ENCODE measurements at regions not wholly inside any gene's neighbourhood (a gene's known extent, or its start where the extent isn't known, plus 50 kb on each side); places are given as distances from the start of the nearest gene placed in this dataset.

DNA sequence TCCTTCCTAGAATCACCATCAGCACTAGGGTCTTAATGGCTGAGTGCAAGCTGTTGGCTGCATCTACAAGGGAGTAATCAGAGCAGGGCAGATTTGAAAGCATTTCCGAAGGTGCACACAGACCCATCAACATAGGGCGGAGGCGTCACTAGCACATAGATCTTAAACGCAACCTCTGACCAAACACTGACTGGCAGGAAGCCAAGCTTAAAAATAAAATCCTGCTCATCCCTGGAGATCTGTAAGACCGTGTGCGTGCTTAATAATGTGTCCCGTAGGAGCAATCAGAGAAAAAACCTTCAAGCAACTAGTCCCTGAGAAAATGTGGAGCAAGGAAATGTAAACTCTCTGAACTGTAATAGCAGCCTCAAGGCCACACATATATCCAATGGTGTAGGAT lies 470.5 kb downstream of the ETS1 start:
- Histone ChIP-seq H3K36me3 (ENCODE audit: control insufficient read depth in 4 of 4, insufficient read depth in 4 of 4, low read length in 4 of 4) (no peaks in the 10 kb centered on the region), H3K9ac (ENCODE audit: insufficient read depth in 1 of 2, low read length in 2 of 2) (no peak overlapping the region), H3K4me1 (ENCODE audit: control insufficient read depth in 5 of 5, insufficient read depth in 5 of 5, low read length in 5 of 5) (peaks cover 0 to 4% (median 0%) of the 10 kb centered on the region in 5 donors), H3K9me3 (ENCODE audit: control insufficient read depth in 4 of 4, insufficient read depth in 3 of 4, low read length in 3 of 4) (no peaks in the 10 kb centered on the region), H3K4me3 (no peak overlapping the region), H3K27ac (ENCODE audit: low read depth in 1 of 2, low read length in 1 of 2) (peak overlapping the region in 1 of 2 donors; percentile 27), H3K27me3 (ENCODE audit: control insufficient read depth in 3 of 3, insufficient read depth in 3 of 3, low read length in 2 of 3) (no peaks in the 10 kb centered on the region)
- DNase-seq (peak in 1 of 3 donors; percentile 22), ATAC-seq (ENCODE audit: insufficient read depth, low FRiP score) (no peak)
- TF ChIP-seq, protein P1, sequence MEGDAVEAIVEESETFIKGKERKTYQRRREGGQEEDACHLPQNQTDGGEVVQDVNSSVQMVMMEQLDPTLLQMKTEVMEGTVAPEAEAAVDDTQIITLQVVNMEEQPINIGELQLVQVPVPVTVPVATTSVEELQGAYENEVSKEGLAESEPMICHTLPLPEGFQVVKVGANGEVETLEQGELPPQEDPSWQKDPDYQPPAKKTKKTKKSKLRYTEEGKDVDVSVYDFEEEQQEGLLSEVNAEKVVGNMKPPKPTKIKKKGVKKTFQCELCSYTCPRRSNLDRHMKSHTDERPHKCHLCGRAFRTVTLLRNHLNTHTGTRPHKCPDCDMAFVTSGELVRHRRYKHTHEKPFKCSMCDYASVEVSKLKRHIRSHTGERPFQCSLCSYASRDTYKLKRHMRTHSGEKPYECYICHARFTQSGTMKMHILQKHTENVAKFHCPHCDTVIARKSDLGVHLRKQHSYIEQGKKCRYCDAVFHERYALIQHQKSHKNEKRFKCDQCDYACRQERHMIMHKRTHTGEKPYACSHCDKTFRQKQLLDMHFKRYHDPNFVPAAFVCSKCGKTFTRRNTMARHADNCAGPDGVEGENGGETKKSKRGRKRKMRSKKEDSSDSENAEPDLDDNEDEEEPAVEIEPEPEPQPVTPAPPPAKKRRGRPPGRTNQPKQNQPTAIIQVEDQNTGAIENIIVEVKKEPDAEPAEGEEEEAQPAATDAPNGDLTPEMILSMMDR (IDR thresholded peaks at IDR 0.05; ENCODE audit: control extremely low read depth, extremely low read depth) = no peak
- 45 to 67% methylated on average over 7 of the region's 7 CpGs for WGBS, 2 donors

DNA sequence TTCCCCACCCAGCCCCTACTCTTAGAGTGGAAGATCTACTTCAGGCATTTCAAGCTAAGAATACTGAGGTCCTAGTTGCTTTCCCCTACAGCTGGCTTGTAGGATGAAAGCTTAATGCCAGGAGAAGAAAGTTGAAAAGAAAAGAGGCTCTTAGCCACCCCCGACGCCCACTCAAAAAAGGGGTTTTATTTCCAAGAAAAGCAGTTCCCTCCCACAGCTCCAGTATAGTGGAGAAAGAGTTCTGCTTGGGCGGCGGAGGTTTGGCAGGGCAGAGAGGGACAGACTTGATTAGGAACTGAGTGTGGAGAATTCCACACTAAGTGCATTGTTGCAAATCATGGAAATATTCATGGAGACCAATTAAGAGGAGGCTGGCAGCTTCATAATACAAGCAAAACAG lies 470.9 kb downstream of the ETS1 start:
- no peak for DNase-seq

DNA sequence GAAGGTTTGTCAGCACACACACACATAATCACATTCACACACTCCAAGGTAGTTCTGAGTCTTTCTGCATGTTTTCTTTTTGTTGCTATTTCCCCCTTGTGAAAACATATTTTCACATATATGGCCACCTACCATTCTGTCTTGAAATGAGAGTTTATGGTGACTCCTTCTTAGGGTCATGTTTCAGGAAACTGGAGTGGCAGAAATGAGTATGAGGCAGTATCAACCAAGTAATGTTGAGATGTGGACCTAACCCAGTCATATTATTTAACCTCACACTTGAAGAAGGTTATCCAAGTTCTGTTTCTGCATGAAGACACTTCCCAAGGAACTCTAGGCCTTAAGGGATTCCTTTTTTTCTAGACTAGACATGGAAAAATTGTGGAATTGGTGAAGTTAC lies 481.4 kb downstream of the ETS1 start:
- Histone ChIP-seq H3K4me3 (no peak overlapping the region), H3K9me3 (ENCODE audit: control insufficient read depth in 4 of 4, insufficient read depth in 3 of 4, low read length in 3 of 4) (no peaks in the 10 kb centered on the region), H3K27me3 (ENCODE audit: control insufficient read depth in 3 of 3, insufficient read depth in 3 of 3, low read length in 2 of 3) (no peaks in the 10 kb centered on the region), H3K36me3 (ENCODE audit: control insufficient read depth in 4 of 4, insufficient read depth in 4 of 4, low read length in 4 of 4) (no peaks in the 10 kb centered on the region), H3K27ac (ENCODE audit: low read depth in 1 of 2, low read length in 1 of 2) (no peak overlapping the region), H3K4me1 (ENCODE audit: control insufficient read depth in 5 of 5, insufficient read depth in 5 of 5, low read length in 5 of 5) (no peaks in the 10 kb centered on the region), H3K9ac (ENCODE audit: insufficient read depth in 1 of 2, low read length in 2 of 2) (no peak overlapping the region)
- TF ChIP-seq, protein P1 (IDR thresholded peaks at IDR 0.05; ENCODE audit: control extremely low read depth, extremely low read depth) = no peak
- no peak for ATAC-seq (ENCODE audit: insufficient read depth, low FRiP score)
- DNase-seq = no peak

More for the DNA sequence above, 470.9 kb downstream of the ETS1 start:
- H3K9ac ChIP-seq (ENCODE audit: insufficient read depth in 1 of 2, low read length in 2 of 2) = no peak overlapping the region
- TF ChIP-seq, protein P1 (IDR thresholded peaks at IDR 0.05; ENCODE audit: control extremely low read depth, extremely low read depth) = no peak
- H3K4me3 ChIP-seq = no peak overlapping the region
- 86 to 91% methylated on average over 4 of the region's 4 CpGs for WGBS, 2 donors
- H3K9me3 ChIP-seq (ENCODE audit: control insufficient read depth in 4 of 4, insufficient read depth in 3 of 4, low read length in 3 of 4) = no peaks in the 10 kb centered on the region
- H3K27me3 ChIP-seq (ENCODE audit: control insufficient read depth in 3 of 3, insufficient read depth in 3 of 3, low read length in 2 of 3) = no peaks in the 10 kb centered on the region
- H3K27ac ChIP-seq (ENCODE audit: low read depth in 1 of 2, low read length in 1 of 2) = peak overlapping the region in 1 of 2 donors; percentile 27
- H3K36me3 ChIP-seq (ENCODE audit: control insufficient read depth in 4 of 4, insufficient read depth in 4 of 4, low read length in 4 of 4) = no peaks in the 10 kb centered on the region
- H3K4me1 ChIP-seq (ENCODE audit: control insufficient read depth in 5 of 5, insufficient read depth in 5 of 5, low read length in 5 of 5) = peaks cover 0 to 4% (median 0%) of the 10 kb centered on the region in 5 donors
- ATAC-seq (ENCODE audit: insufficient read depth, low FRiP score) = no peak

DNA sequence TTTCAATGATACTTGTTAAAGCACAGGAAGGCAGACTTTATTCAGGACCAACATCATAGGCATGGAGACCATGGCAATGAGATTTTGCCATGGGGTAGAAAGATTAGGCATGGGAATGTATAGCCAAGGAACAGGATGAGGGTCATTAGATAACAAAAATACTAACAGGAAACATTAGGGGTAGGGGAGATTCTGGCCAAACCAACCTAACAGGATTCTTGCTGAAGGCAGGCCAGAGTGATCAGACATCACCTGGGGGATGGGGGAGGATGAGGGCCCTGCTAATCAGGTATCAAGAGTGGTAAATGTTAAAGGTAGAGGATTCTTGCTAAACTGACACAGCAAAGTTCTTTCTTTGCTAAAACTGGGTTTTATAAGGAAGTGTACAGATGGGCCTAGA lies 481.8 kb downstream of the ETS1 start:
- no peaks in the 10 kb centered on the region for H3K9me3 ChIP-seq (ENCODE audit: control insufficient read depth in 4 of 4, insufficient read depth in 3 of 4, low read length in 3 of 4)
- no peaks in the 10 kb centered on the region for H3K4me1 ChIP-seq (ENCODE audit: control insufficient read depth in 5 of 5, insufficient read depth in 5 of 5, low read length in 5 of 5)
- no peaks in the 10 kb centered on the region for H3K36me3 ChIP-seq (ENCODE audit: control insufficient read depth in 4 of 4, insufficient read depth in 4 of 4, low read length in 4 of 4)
- ATAC-seq (ENCODE audit: insufficient read depth, low FRiP score) (no peak), DNase-seq (no peak)
- H3K4me3 ChIP-seq = no peak overlapping the region
- TF ChIP-seq, protein P1 (IDR thresholded peaks at IDR 0.05; ENCODE audit: control extremely low read depth, extremely low read depth) = no peak
- no peak overlapping the region for H3K27ac ChIP-seq (ENCODE audit: low read depth in 1 of 2, low read length in 1 of 2)
- H3K27me3 ChIP-seq (ENCODE audit: control insufficient read depth in 3 of 3, insufficient read depth in 3 of 3, low read length in 2 of 3) = no peaks in the 10 kb centered on the region
- H3K9ac ChIP-seq (ENCODE audit: insufficient read depth in 1 of 2, low read length in 2 of 2) = no peak overlapping the region
